ENCODE measurements at regions not wholly inside any gene's neighbourhood (a gene's known extent, or its start where the extent isn't known, plus 50 kb on each side); places are given as distances from the start of the nearest gene placed in this dataset.

DNA sequence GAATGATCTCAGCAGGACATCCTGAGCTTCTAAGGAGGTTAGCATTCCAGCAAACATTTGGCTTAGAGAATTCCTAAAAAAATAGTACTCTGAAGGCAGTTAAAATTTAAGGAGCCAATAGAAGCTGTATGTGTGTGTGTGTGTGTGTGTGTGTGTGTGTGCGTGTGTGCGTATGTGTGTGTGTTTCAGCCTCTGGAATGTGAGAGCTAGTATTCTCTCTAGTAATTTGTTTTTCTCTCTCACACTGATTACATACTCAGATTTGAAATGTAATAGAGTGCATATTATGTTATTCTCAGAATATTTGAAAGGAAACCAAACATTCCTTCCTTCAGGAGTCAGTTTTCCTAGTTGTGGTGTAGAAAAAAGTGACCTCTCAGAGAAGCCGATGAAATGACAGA is 279.6 kb downstream of the TMEM38B start:
- TF ChIP-seq POLR2A (IDR thresholded peaks at IDR 0.05; ENCODE audit: low read length) (no peak), GATA1 (IDR thresholded peaks at IDR 0.05; ENCODE audit: low read depth, low read length) (no peak)
